Activated naive CD8-positive, alpha-beta T cell treated with anti-CD3 and anti-CD28 coated beads, Interleukin-2, amount 10 ng/mL, durations not matched to agents 7 days and 5 days (primary cell): ENCODE measurements at regions not wholly inside any gene's neighbourhood (a gene's known extent, or its start where the extent isn't known, plus 50 kb on each side); places are given as distances from the start of the nearest gene placed in this dataset.

Experiments
- ATAC-seq: fragments of 150-1000 bp; cut with Tn5 transposase; one replicate; pipeline ENCODE4 v1.10.0; 2021; ENCODE audit warnings: low read depth, moderate library complexity
- POLR2A ChIA-PET: fragments of 350-600 bp; sonication (Branson Sonifier 250); formaldehyde crosslinking; loops from one replicate; lab custom pipeline; 2021; ENCODE audit warnings: antibody characterized with exemption; lab: Charles Lee
- DNase-seq: peaks from one replicate; pipeline ENCODE4 v3.0.0; 2021
- H3K27ac Mint-ChIP-seq: one replicate; pipeline ENCODE4 v1.8.0; 2022; ENCODE audit warnings: mild to moderate bottlenecking, mixed read lengths
- H3K27me3 Mint-ChIP-seq: one replicate; pipeline ENCODE4 v1.8.0; 2022; ENCODE audit warnings: mild to moderate bottlenecking, moderate library complexity, mixed read lengths
- H3K36me3 Mint-ChIP-seq: one replicate; pipeline ENCODE4 v1.8.0; 2021; ENCODE audit warnings: mild to moderate bottlenecking, mixed read lengths
- H3K4me1 Mint-ChIP-seq: one replicate; pipeline ENCODE4 v1.8.0; 2021; ENCODE audit warnings: mixed read lengths
- H3K4me3 Mint-ChIP-seq: one replicate; pipeline ENCODE4 v1.8.0; 2022; ENCODE audit warnings: mild to moderate bottlenecking, moderate library complexity, mixed read lengths
- H3K9me3 Mint-ChIP-seq: one replicate; pipeline ENCODE4 v1.8.0; 2021; ENCODE audit warnings: mixed read lengths

- Mint-ChIP-seq H3K4me1 (no peaks in the 10 kb centered on the region), H3K36me3 (no peaks in the 10 kb centered on the region), H3K4me3 (no peak overlapping the region), H3K9me3 (no peaks in the 10 kb centered on the region), H3K27me3 (peaks cover 2% of the 10 kb centered on the region), H3K27ac (no peak overlapping the region)
- ATAC-seq (no peak), DNase-seq (no peak)
- POLR2A ChIA-PET: no interaction called here
These were observed 286.7 kb downstream of the FZD1 start for GRCh38 chr7:91550931-91551330.

GRCh38 chr7:91551377-91552175 is 287.3 kb downstream of the FZD1 start:
- Mint-ChIP-seq H3K27ac (no peak overlapping the region), H3K4me1 (no peaks in the 10 kb centered on the region), H3K4me3 (no peak overlapping the region), H3K36me3 (no peaks in the 10 kb centered on the region), H3K9me3 (no peaks in the 10 kb centered on the region), H3K27me3 (peaks cover 2% of the 10 kb centered on the region)
- ATAC-seq (no peak), DNase-seq (no peak)
- POLR2A ChIA-PET: no interaction called here

GRCh38 chr7:91553410-91553895 is 289.2 kb downstream of the FZD1 start:
- Mint-ChIP-seq H3K4me1 (no peaks in the 10 kb centered on the region), H3K27me3 (peaks cover 2% of the 10 kb centered on the region), H3K4me3 (no peak overlapping the region), H3K27ac (no peak overlapping the region), H3K36me3 (no peaks in the 10 kb centered on the region), H3K9me3 (no peaks in the 10 kb centered on the region)
- ATAC-seq (no peak), DNase-seq (no peak)
- POLR2A ChIA-PET: no interaction called here

- no peaks in the 10 kb centered on the region for H3K4me1 Mint-ChIP-seq
- H3K9me3 Mint-ChIP-seq: no peaks in the 10 kb centered on the region
- H3K27ac Mint-ChIP-seq: no peak overlapping the region
- H3K4me3 Mint-ChIP-seq: no peak overlapping the region
- ATAC-seq: no peak
- DNase-seq: no peak
- no peaks in the 10 kb centered on the region for H3K36me3 Mint-ChIP-seq
- peaks cover 2% of the 10 kb centered on the region for H3K27me3 Mint-ChIP-seq
- POLR2A ChIA-PET: no interaction called here
These were observed 290.6 kb downstream of the FZD1 start for GRCh38 chr7:91554883-91555282.

- Mint-ChIP-seq H3K36me3 (no peaks in the 10 kb centered on the region), H3K27me3 (no peaks in the 10 kb centered on the region), H3K4me1 (no peaks in the 10 kb centered on the region), H3K27ac (no peak overlapping the region), H3K4me3 (no peak overlapping the region), H3K9me3 (no peaks in the 10 kb centered on the region)
- no peak for DNase-seq
- ATAC-seq: no peak
- POLR2A ChIA-PET: no interaction called here
These were observed 292.0 kb downstream of the FZD1 start for GRCh38 chr7:91556239-91556638.

GRCh38 chr7:91556956-91557650 is 292.9 kb downstream of the FZD1 start:
- H3K36me3 Mint-ChIP-seq: no peaks in the 10 kb centered on the region
- no peaks in the 10 kb centered on the region for H3K4me1 Mint-ChIP-seq
- no peak for DNase-seq
- H3K27me3 Mint-ChIP-seq: no peaks in the 10 kb centered on the region
- ATAC-seq: no peak
- no peak overlapping the region for H3K4me3 Mint-ChIP-seq
- H3K9me3 Mint-ChIP-seq: no peaks in the 10 kb centered on the region
- POLR2A ChIA-PET: no interaction called here
- no peak overlapping the region for H3K27ac Mint-ChIP-seq

- Mint-ChIP-seq H3K4me3 (no peak overlapping the region), H3K9me3 (no peaks in the 10 kb centered on the region), H3K36me3 (no peaks in the 10 kb centered on the region), H3K4me1 (no peaks in the 10 kb centered on the region), H3K27ac (no peak overlapping the region), H3K27me3 (no peaks in the 10 kb centered on the region)
- ATAC-seq (no peak), DNase-seq (no peak)
- POLR2A ChIA-PET: no interaction called here
These were observed 293.7 kb downstream of the FZD1 start for GRCh38 chr7:91557789-91558404.

GRCh38 chr7:91559947-91560346 is 295.7 kb downstream of the FZD1 start:
- Mint-ChIP-seq H3K36me3 (no peaks in the 10 kb centered on the region), H3K27me3 (no peaks in the 10 kb centered on the region), H3K9me3 (no peaks in the 10 kb centered on the region), H3K27ac (no peak overlapping the region), H3K4me3 (no peak overlapping the region), H3K4me1 (no peaks in the 10 kb centered on the region)
- DNase-seq (no peak), ATAC-seq (no peak)
- POLR2A ChIA-PET: no interaction called here

- no peak overlapping the region for H3K27ac Mint-ChIP-seq
- no peak for DNase-seq
- POLR2A ChIA-PET: no interaction called here
- H3K4me1 Mint-ChIP-seq: no peaks in the 10 kb centered on the region
- H3K27me3 Mint-ChIP-seq: no peaks in the 10 kb centered on the region
- no peak for ATAC-seq
- H3K36me3 Mint-ChIP-seq: no peaks in the 10 kb centered on the region
- H3K4me3 Mint-ChIP-seq: no peak overlapping the region
- H3K9me3 Mint-ChIP-seq: no peaks in the 10 kb centered on the region
These were observed 299.9 kb downstream of the FZD1 start for GRCh38 chr7:91564101-91564500.

- Mint-ChIP-seq H3K27me3 (no peaks in the 10 kb centered on the region), H3K4me3 (no peak overlapping the region), H3K27ac (no peak overlapping the region), H3K36me3 (no peaks in the 10 kb centered on the region), H3K4me1 (no peaks in the 10 kb centered on the region), H3K9me3 (no peaks in the 10 kb centered on the region)
- DNase-seq (no peak), ATAC-seq (no peak)
- POLR2A ChIA-PET: no interaction called here
These were observed 300.3 kb downstream of the FZD1 start for GRCh38 chr7:91564541-91564940.

GRCh38 chr7:91565499-91566401 is 301.5 kb downstream of the FZD1 start:
- POLR2A ChIA-PET: no interaction called here
- no peak overlapping the region for H3K27ac Mint-ChIP-seq

GRCh38 chr7:91566402-91566732 is 302.1 kb downstream of the FZD1 start:
- Mint-ChIP-seq H3K4me1 (no peaks in the 10 kb centered on the region), H3K27ac (no peak overlapping the region), H3K27me3 (no peaks in the 10 kb centered on the region), H3K9me3 (no peaks in the 10 kb centered on the region), H3K4me3 (no peak overlapping the region), H3K36me3 (no peaks in the 10 kb centered on the region)
- no peak for ATAC-seq
- DNase-seq: no peak
- POLR2A ChIA-PET: no interaction called here

More at GRCh38 chr7:91565499-91566401, 301.5 kb downstream of the FZD1 start:
- Mint-ChIP-seq H3K36me3 (no peaks in the 10 kb centered on the region), H3K4me3 (no peak overlapping the region), H3K9me3 (no peaks in the 10 kb centered on the region), H3K27me3 (no peaks in the 10 kb centered on the region), H3K4me1 (no peaks in the 10 kb centered on the region)
- ATAC-seq (no peak), DNase-seq (no peak)
